ENCODE measurements at regions not wholly inside any gene's neighbourhood (a gene's known extent, or its start where the extent isn't known, plus 50 kb on each side); places are given as distances from the start of the nearest gene placed in this dataset.

GRCh38 chr9:26477963-26478362, 414.6 kb downstream of the CAAP1 start:
- DNase-seq = no peak

DNA sequence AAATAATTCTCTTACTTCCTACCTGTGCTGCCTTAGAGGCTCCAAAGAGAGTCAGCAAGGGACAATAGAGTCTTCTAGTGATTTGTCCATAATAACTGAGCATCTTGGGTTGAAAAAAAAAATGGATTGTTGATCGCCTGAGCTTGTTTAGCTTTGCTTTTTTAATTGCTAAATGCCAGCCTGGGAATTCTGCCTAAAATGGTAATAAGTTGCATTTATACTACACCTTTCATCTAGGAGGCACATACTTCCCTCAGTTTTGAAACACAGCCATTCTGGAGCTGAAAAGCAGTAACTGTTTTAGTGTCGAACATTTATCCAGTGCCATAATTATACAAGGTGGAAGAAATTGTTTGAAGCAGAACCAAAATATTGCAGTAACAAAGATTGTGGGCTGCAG, 421.3 kb downstream of the CAAP1 start:
- DNase-seq = no peak

GRCh38 chr9:26470284-26470683, 422.3 kb downstream of the CAAP1 start:
- DNase-seq = no peak

DNA sequence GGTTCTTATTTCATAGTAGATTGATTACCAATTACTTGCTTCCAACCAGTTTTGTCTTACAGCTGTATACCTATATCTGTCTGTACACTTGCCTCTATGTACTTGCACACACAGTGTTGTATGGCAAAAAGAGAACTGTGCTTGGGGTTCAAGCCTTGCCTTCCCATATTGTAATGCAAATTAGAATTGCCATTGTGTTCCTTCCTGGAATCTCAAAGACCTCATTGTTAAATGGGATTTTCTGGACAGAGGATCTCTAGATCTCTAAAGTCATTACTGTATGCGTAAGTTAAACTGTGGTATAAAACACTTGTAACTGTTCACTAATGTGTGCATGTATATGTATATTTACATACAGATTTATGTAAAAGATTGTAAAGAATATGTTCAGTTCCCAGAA, 428.8 kb downstream of the CAAP1 start:
- no peak for DNase-seq

DNA sequence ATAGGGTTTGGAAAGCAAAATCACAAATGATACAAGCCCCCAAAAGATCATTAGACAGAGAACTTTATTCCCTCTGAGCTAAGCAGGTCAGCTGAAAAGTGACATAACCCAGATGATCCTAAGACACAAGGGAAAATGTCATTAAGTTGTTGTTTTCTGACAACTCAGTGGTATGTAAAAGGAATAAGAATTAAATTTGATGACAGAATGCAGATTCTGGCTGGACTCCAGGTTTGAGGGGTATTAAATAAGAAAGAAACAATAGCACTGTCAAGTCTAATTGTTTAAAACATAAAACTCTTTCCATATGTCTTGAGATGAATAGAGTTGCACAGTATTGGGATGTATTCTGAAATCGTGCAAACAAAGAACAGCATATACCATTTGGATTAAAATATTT, 429.9 kb downstream of the CAAP1 start:
- DNase-seq = no peak

DNA sequence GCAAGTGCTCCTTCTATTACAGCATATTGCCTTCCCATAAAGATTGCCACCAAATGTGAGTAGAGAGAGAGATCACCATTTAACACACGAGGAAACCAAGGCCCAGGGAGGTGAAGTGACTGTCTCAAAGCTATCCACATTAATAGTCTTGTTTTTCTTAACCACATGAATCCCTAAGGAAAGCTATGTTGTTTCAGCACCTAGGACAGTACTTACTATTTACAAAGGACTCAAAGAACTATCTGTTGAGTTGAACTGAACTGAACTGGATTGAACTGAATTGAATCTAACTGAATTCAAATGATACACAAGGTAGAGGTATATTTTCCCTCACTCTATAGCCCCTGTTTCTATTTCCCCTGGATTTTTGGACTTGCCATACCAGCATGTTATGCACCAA, 430.4 kb downstream of the CAAP1 start:
- no peak for DNase-seq

- no peak for DNase-seq
These were observed 432.0 kb downstream of the CAAP1 start for GRCh38 chr9:26460624-26461023.

DNA sequence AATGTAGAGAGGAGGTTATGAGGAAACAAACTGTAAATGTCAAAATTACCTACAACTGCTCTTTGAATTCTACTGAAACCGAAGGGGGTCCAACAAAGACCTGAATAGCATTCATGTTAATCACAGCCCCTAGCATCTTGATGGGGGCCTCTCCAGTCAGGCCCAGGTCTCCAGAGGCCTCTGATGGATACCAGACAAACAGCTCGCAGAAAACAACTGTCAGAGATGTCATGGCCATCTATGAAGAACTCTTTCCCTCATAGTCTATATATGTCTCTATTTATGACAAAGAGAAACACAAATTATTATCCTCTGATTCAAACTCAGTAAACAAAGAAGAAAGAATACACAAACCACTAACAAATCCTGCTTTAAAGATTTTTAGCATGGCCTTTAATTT, 432.6 kb downstream of the CAAP1 start:
- DNase-seq = no peak

DNA sequence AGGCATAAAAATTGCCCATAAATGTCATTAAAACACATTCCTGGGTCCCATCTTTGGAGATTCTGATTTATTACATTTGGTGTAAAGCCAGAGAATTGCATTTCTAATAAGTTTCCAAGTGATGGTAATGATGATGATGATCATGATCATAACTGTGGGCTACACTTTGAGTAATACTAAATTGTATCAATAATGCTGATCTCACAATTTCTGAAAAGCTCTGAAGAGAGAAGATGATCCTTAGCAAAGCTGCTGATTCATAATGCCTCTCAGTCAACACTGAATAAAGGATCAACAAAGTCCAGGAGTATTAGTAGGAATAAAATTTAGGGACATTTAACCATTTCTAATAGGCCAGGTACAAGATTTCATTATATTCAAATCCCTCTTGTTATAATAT, 434.5 kb downstream of the CAAP1 start:
- DNase-seq = no peak

GRCh38 chr9:26457151-26457550, 435.5 kb downstream of the CAAP1 start:
- DNase-seq = no peak

GRCh38 chr9:26439061-26439624, 453.5 kb downstream of the CAAP1 start:
- no peak for DNase-seq

DNA sequence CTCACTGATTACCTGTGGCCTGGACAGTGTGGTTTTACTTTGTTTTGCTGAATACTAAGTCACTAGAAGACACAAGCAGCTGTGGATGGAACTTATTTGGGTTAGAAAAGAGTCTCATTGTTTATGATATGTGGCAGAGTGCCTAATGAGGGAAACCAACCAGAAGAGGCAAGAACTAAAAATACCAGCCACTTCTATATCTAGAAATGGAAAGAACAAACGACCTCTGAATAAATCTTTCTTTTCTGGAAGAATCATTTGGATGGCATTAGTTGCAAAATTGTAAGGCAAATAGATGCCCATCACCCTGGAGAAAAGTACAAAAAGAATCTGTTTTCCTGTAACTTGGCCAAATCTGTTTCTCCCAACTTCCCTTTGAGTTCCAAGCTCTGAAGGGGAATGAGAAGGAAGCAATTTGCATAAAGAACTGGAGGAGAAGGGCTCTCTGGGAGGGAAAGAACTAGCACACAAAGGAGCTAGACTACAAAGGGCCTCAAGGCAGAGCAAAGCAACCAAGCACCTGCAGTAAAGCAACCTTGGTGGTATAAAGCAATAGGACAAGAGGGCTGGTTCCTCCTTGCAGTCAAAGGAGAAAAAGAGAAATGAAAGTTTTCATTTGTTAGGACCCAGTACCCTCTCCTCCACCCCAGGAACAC, 455.4 kb downstream of the CAAP1 start:
- no peak for DNase-seq

- DNase-seq = no peak
These were observed 466.0 kb downstream of the CAAP1 start for GRCh38 chr9:26426551-26427131.

DNA sequence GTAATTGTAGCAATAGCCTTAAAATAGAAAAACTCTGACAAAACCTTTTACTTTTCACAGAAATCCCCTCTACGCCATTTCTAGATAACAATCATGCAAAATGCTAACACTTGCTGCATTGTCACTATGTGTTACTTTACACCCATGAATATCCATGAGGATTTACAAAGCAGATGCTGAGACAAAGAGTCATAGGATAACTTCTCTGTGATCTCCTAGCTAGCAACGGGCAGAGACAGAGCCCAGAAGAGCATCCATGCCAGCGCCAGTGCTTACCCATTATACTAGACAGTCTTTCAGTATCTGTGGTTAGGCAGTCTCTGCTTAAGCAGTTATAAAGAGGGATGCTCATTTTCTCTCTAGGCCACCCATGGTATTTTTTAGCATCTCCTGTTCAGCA, 474.1 kb downstream of the CAAP1 start:
- no peak for DNase-seq

- no peak for DNase-seq
These were observed 477.1 kb downstream of the CAAP1 start for GRCh38 chr9:26415528-26415927.

DNA sequence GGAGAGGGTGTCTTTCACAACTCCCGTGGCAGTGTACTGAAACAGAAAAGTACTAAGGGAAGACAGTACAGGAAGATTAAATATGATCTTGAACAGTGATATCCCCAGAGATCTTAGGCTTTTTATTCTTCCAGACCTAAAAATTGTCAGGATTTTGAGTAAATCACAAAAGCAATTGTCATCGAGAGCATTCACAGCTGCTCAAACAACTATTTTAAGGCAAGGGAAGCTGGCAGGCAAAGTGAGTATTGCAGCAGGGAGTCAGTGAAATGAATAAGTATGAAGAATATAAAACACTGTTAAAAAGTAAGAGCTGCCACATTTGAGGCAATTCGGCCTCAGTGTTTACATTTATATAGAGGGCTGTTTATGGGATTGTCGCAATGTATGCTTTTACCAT, 479.0 kb downstream of the CAAP1 start:
- no peak for DNase-seq

DNA sequence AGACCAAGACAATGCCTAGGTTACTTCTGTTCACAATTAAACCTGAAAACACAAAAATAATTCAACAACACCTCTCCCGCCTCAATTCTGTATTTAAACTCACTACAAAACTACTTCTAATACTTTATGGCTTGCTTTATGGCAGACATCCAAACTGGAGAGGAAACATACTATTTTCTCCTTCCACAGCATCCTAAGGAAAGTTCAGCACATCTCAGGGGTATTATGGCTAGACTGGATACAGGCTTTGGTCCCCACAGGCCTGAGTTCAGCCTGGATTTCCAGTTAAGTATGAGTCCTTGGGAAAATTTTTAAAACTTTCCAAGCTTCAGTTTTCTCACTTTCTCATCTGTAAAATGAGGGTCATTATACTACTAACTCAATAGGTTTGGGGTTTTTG, 480.2 kb downstream of the CAAP1 start:
- DNase-seq = no peak

- DNase-seq = no peak
These were observed 485.9 kb downstream of the CAAP1 start for GRCh38 chr9:26406676-26407075.

DNA sequence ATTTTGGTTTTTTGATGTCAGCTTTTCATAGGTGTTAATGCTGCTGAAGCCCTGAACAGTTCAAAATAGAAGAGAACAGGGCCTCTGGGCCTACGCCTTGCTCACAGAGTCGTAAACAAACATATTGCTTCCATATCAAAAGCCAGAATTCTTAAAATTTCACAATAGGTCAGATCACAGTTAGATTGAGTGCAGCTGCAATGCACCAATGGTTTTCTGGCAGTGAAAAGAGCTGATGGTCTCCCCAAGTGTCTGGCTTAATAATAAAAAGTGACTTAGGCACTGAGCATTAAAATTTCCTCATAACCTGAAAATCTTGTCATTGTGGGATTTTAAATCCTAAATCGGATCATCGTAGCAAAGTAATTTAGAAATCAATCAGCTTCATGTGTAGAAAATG, 493.0 kb downstream of the CAAP1 start:
- no peak for DNase-seq

DNA sequence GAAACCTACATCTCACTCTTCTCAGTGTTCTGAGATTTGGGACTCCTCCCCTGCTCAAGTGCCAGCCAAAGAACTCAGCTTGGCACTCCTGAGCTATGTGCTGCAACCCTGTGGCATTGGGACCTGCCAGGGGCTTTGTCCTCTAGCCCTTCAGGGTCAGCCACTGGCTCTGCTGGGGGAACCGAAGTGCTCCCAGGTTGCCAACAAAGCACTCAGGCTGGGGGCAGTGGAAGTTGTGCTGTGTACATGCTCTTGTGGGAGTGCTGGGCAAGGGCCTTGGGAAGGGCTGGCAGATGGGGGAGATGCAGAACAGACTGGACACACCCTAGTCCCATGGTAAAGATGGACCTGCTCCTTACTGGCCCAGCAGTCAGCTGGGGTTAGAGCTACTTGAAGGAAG, 498.6 kb downstream of the CAAP1 start:
- no peak for DNase-seq

DNA sequence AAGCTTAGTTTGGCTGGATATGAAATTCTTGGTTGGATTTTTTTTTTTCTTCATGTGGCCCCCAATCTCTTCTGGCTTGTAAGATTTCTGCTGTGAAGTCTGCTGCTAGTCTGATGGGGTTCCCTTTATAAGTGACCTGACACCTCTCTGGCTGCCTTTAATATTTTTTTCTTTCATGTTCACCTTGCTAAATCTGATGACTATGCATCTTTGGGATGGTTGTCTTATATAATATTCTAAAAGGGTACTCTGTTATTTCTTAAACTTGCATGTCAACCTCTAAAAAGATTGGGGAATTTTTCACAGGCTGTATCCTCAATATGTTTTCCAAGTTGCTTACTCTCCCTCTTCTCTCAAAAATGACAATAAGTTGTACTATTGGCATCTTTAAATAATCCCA, 500.0 kb downstream of the CAAP1 start:
- no peak for DNase-seq

DNA sequence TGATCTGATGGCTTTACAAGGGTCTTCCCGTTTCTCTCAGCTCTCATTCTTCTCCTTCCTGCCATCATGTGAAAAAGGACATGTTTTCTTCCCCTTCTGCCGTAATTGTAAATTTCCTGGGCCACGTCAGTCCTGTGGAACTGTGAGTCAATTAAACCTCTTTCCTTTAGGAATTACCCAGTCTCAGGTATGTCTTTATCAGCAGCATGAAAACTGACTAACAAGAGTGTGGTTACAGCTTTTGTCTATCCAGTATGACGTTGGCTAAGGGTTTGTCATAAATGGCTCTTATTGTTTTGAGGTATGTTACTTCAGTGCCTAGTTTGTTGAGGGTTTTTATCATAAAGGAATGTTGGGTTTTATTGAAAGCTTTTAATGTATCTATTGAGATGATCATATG, 501.6 kb downstream of the CAAP1 start:
- DNase-seq = no peak

DNA sequence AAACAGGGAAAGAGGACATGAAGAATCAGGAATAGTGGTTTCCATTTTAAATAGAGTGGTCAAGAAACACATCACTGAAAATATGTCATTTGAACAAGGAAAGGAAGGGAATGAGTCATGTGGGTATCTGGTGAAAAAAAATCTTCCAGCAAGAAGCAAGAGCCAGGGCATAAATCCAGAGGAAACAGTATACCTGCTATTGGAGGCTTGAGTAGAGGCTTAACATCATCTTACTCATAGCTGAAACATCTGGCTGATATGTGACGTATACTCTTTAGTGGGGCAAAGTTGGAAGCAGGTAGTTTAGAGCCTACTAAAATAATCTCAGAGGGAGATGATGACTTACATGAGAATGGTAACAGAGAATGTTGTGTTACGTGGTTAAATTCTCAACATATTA, 517.2 kb downstream of the CAAP1 start:
- no peak for DNase-seq

DNA sequence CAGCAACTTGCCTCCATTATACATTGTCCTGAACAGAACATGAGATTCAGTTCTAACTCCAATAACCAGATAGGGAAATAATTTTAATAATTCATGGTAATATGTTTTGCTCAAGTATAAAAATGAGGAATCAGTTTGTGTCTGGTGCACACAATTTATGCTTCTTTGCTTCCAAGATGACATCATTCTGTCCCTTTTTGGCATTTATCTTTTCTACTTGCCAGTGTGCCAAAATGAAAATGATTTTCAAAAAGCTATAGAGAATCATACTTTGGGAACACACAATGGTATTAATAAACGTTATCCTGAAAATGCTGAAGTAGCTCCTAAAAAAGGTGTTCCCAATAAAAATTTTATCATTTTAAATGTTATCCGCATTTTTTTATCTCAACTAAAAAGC, 519.0 kb downstream of the CAAP1 start:
- DNase-seq = no peak

DNA sequence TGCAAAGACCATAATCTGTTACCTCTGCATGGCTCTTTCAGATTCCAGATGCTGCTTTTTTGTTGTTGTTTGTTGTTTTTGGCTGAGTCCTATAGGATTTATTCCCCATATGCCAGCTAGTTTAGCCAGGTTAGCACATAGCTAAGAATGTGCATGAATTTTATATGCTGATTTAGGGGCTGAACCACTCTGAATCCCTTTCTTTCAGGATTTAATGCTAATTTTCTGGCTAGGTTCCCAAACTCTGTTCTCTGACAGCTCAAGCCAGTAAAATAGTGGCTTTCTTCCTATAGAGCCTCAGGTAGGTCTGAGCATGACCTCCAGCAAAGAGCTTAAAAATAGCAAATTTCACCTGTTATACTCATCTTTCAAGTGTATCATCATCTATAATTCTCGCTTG, 521.4 kb downstream of the CAAP1 start:
- no peak for DNase-seq
